Mucosa of stomach (tissue), 1 donor: ENCODE measurements at regions not wholly inside any gene's neighbourhood (a gene's known extent, or its start where the extent isn't known, plus 50 kb on each side); places are given as distances from the start of the nearest gene placed in this dataset.

Experiments used
- H3K27me3 ChIP-seq: one replicate; pipeline ENCODE4 v1.7.0; 2013; ENCODE audit warnings: mild to moderate bottlenecking, low read length; ENCODE audit not compliant: control insufficient read depth, insufficient read depth
- H3K36me3 ChIP-seq: one replicate; pipeline ENCODE4 v1.7.0; 2013; ENCODE audit warnings: low read length; ENCODE audit not compliant: control insufficient read depth, insufficient read depth
- H3K4me1 ChIP-seq: one replicate; pipeline ENCODE4 v1.7.0; 2013; ENCODE audit warnings: mild to moderate bottlenecking, low read length; ENCODE audit not compliant: control insufficient read depth, insufficient read depth
- H3K4me3 ChIP-seq: one replicate; pipeline ENCODE4 v1.7.0; 2013; ENCODE audit warnings: low read length
- H3K9ac ChIP-seq: one replicate; pipeline ENCODE4 v1.7.0; 2013; ENCODE audit warnings: mild to moderate bottlenecking, low read length, moderate library complexity
- H3K9me3 ChIP-seq: one replicate; pipeline ENCODE4 v1.7.0; 2013; ENCODE audit warnings: mild to moderate bottlenecking, low read length, moderate library complexity; ENCODE audit not compliant: control insufficient read depth
- donor health status: Pancreatic carcinoma.

- Histone ChIP-seq H3K4me1 (no peaks in the 10 kb centered on the region), H3K9me3 (no peaks in the 10 kb centered on the region), H3K36me3 (no peaks in the 10 kb centered on the region), H3K9ac (no peak overlapping the region), H3K27me3 (no peaks in the 10 kb centered on the region), H3K4me3 (no peak overlapping the region)
These were observed 725.6 kb upstream of the ID2 start for GRCh38 chr2:7956126-7956689.

GRCh38 chr2:7961550-7961949, 720.3 kb upstream of the ID2 start:
- H3K4me1 ChIP-seq: no peaks in the 10 kb centered on the region
- no peaks in the 10 kb centered on the region for H3K9me3 ChIP-seq
- H3K27me3 ChIP-seq: no peaks in the 10 kb centered on the region
- no peak overlapping the region for H3K9ac ChIP-seq
- no peaks in the 10 kb centered on the region for H3K36me3 ChIP-seq
- H3K4me3 ChIP-seq: no peak overlapping the region

GRCh38 chr2:7962161-7962560, 719.7 kb upstream of the ID2 start:
- Histone ChIP-seq H3K36me3 (no peaks in the 10 kb centered on the region), H3K27me3 (no peaks in the 10 kb centered on the region), H3K4me1 (no peaks in the 10 kb centered on the region), H3K9ac (no peak overlapping the region), H3K4me3 (no peak overlapping the region), H3K9me3 (no peaks in the 10 kb centered on the region)

DNA sequence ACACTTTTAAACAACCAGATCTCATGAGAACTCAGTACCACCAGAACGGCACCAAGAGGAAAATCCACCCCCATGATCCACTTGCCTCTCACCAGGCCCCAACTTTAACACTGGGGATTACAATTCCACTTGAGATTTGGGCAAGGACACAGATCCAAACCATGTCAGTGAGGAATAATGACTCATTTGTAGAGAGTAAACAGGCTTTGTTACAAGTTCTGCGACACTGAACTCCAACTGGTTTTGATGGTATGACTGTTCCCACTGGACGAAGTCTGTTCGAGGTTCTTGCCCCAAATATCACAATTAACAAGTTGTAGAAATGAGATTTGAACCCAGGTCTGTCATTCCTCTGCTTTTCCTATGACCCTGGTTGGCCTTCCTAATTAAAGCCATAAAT, 718.1 kb upstream of the ID2 start:
- Histone ChIP-seq H3K27me3 (no peaks in the 10 kb centered on the region), H3K36me3 (no peaks in the 10 kb centered on the region), H3K4me1 (no peaks in the 10 kb centered on the region), H3K9ac (no peak overlapping the region), H3K9me3 (no peaks in the 10 kb centered on the region), H3K4me3 (no peak overlapping the region)

- Histone ChIP-seq H3K4me1 (no peaks in the 10 kb centered on the region), H3K27me3 (no peaks in the 10 kb centered on the region), H3K36me3 (no peaks in the 10 kb centered on the region), H3K9me3 (no peaks in the 10 kb centered on the region), H3K9ac (no peak overlapping the region), H3K4me3 (no peak overlapping the region)
These were observed 715.8 kb upstream of the ID2 start for GRCh38 chr2:7966032-7966431.

GRCh38 chr2:7967707-7968405, 714.0 kb upstream of the ID2 start:
- H3K4me3 ChIP-seq: no peak overlapping the region
- no peaks in the 10 kb centered on the region for H3K9me3 ChIP-seq
- H3K9ac ChIP-seq: no peak overlapping the region
- no peaks in the 10 kb centered on the region for H3K36me3 ChIP-seq
- no peaks in the 10 kb centered on the region for H3K4me1 ChIP-seq
- no peaks in the 10 kb centered on the region for H3K27me3 ChIP-seq

DNA sequence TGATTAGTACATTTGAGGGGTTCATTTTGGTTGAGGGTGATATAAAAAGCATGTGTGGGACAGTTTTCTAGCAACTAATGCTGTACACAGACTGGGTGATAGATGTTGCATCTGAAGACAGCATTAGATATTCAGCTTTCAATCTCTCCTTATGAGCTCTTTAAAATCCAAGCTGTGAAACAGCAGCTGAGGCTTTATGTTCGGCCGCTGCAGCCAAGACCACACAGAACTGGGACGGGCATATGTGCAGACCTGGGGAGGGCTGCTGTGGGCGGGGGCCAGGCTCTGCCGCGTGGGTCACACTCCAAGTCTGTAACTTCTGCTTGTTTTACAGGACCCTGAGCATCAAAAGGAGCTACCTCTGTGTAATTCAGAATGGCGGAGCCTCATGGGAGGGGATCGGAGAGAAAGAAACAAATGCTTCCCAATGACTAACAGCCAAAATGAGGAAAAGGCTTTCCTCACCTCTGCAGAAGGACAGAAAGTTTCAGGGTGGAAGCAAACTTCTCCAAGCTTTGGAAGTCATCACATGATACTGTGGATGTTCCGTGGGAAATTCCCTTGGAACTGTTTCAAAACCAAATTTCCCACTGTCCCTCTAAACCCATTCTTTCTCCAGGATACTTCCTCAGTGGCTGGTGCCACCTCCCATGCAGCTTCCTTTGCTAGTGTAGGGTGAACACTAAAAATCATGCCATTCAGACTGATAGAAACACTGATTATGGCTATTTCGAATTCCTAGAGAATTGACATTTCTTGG, 711.9 kb upstream of the ID2 start:
- Histone ChIP-seq H3K36me3 (no peaks in the 10 kb centered on the region), H3K4me3 (no peak overlapping the region), H3K9ac (no peak overlapping the region), H3K4me1 (no peaks in the 10 kb centered on the region), H3K9me3 (no peaks in the 10 kb centered on the region), H3K27me3 (no peaks in the 10 kb centered on the region)

- Histone ChIP-seq H3K9me3 (no peaks in the 10 kb centered on the region), H3K27me3 (no peaks in the 10 kb centered on the region), H3K36me3 (no peaks in the 10 kb centered on the region), H3K4me1 (no peaks in the 10 kb centered on the region), H3K4me3 (no peak overlapping the region), H3K9ac (no peak overlapping the region)
These were observed 710.6 kb upstream of the ID2 start for GRCh38 chr2:7971248-7971647.

DNA sequence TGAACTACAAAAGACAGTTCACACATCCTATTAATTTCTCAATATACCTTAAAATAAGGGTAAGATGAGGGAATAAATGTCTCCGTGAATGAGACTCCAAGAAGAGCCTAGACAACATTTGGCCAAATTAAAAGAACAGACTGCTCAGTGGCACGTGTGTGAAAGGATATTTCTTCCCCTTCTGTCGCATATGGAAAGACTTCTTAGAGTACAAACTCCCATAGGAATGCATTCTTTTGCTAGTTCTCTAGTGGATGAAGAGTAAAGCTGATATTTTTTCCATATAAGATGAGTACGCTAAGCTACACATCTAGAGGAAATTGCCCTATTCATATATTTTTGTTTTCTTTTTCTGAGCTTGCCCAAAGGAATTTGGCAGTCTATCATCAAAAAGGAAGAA, 710.0 kb upstream of the ID2 start:
- Histone ChIP-seq H3K9me3 (no peaks in the 10 kb centered on the region), H3K4me3 (no peak overlapping the region), H3K27me3 (no peaks in the 10 kb centered on the region), H3K9ac (no peak overlapping the region), H3K4me1 (no peaks in the 10 kb centered on the region), H3K36me3 (no peaks in the 10 kb centered on the region)

DNA sequence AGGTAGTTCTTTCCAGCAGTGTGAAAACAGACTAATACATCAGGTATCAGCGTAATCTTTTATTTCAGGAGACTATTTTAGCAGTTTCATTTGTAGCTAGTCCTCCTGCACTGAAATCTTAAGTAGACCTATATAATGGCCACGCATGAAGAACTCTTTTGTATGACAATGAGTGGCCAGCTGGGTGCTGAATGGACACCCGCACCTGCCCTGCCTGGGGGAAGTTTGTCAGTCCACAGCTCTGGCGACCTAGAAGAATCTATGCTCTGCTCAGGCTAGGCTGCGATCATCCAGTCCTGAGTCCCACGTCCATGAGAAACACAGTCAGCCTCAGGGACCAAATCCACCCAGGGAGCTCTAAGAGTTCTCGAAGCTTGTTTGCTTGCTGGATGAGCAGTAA, 709.2 kb upstream of the ID2 start:
- no peak overlapping the region for H3K9ac ChIP-seq
- no peaks in the 10 kb centered on the region for H3K4me1 ChIP-seq
- H3K9me3 ChIP-seq: no peaks in the 10 kb centered on the region
- no peaks in the 10 kb centered on the region for H3K36me3 ChIP-seq
- H3K4me3 ChIP-seq: no peak overlapping the region
- H3K27me3 ChIP-seq: no peaks in the 10 kb centered on the region

GRCh38 chr2:7973801-7974480, 707.9 kb upstream of the ID2 start:
- Histone ChIP-seq H3K9me3 (no peaks in the 10 kb centered on the region), H3K4me3 (no peak overlapping the region), H3K27me3 (no peaks in the 10 kb centered on the region), H3K9ac (no peak overlapping the region), H3K4me1 (no peaks in the 10 kb centered on the region), H3K36me3 (no peaks in the 10 kb centered on the region)

DNA sequence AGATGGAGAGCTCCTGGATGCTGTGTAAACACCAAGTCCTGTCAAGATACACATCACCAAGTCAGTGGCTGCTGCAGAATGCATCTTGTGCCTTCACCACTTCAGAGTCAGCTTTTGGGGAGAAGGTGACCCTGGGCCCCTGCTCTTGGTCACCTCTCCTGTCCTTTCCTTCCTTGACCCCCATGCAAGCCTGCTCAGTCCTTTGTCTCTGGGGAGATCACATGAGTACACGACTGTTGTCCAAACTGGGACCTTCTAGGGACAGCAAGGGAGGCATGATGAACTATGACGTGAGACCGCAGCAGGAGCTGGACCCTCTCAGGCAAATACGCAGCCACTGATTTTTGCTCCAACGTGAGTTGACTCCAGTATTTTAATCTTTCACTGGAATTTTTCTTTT, 706.9 kb upstream of the ID2 start:
- H3K27me3 ChIP-seq: no peaks in the 10 kb centered on the region
- no peaks in the 10 kb centered on the region for H3K4me1 ChIP-seq
- no peak overlapping the region for H3K9ac ChIP-seq
- no peaks in the 10 kb centered on the region for H3K36me3 ChIP-seq
- no peaks in the 10 kb centered on the region for H3K9me3 ChIP-seq
- H3K4me3 ChIP-seq: no peak overlapping the region
